C4-2B (cell line): ENCODE measurements at regions not wholly inside any gene's neighbourhood (a gene's known extent, or its start where the extent isn't known, plus 50 kb on each side); places are given as distances from the start of the nearest gene placed in this dataset.
"Not testable (repeated sequence)": the region's sequence is repeated elsewhere in the genome, so short reads cannot be mapped to it uniquely, and the experiment has no call there.

Experiments
- ZFX ChIP-seq: fragments of 450-650 bp; IDR thresholded peaks from 2 replicates; pipeline ENCODE4 v1.6.1; 2017
- TF ChIP-seq, protein P1 (sequence below): fragments of 450-650 bp; conservative IDR thresholded peaks from 2 replicates; pipeline ENCODE4 v1.5.1; 2017; ENCODE audit warnings: mild to moderate bottlenecking

- TF ChIP-seq, protein P1, sequence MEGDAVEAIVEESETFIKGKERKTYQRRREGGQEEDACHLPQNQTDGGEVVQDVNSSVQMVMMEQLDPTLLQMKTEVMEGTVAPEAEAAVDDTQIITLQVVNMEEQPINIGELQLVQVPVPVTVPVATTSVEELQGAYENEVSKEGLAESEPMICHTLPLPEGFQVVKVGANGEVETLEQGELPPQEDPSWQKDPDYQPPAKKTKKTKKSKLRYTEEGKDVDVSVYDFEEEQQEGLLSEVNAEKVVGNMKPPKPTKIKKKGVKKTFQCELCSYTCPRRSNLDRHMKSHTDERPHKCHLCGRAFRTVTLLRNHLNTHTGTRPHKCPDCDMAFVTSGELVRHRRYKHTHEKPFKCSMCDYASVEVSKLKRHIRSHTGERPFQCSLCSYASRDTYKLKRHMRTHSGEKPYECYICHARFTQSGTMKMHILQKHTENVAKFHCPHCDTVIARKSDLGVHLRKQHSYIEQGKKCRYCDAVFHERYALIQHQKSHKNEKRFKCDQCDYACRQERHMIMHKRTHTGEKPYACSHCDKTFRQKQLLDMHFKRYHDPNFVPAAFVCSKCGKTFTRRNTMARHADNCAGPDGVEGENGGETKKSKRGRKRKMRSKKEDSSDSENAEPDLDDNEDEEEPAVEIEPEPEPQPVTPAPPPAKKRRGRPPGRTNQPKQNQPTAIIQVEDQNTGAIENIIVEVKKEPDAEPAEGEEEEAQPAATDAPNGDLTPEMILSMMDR = not testable (repeated sequence)
- TF ChIP-seq ZFX = not testable (repeated sequence)
These were observed 125.0 kb downstream of the NPIPA8 start for GRCh38 chr16:18211505-18211904.
